ENCODE measurements at regions not wholly inside any gene's neighbourhood (a gene's known extent, or its start where the extent isn't known, plus 50 kb on each side); places are given as distances from the start of the nearest gene placed in this dataset.

- no CpG with 5 or more reads among the region's 2 CpGs for WGBS (ENCODE audit: insufficient coverage)
- H3K9me3 Mint-ChIP-seq: no peaks in the 10 kb centered on the region
- no peaks in the 10 kb centered on the region for H3K9me3 ChIP-seq
- H3K27me3 ChIP-seq (replicated peaks in 1 of 2; ENCODE audit: control insufficient read depth in 2 of 2, extremely low read depth in 1 of 2, insufficient read depth in 2 of 2, low read length in 1 of 2): no peaks in the 10 kb centered on the region
- DNase-seq (no peak), ATAC-seq (replicated peaks in 1 of 4) (no peak)
- no peaks in the 10 kb centered on the region for H3K4me1 ChIP-seq (ENCODE audit: control insufficient read depth in 1 of 2, extremely low read depth in 1 of 2, insufficient read depth in 2 of 2, low read length in 2 of 2)
- no peak overlapping the region for H3K27ac ChIP-seq (ENCODE audit: low read length)
- no peak overlapping the region for H3K27ac Mint-ChIP-seq
- H3K4me3 ChIP-seq (ENCODE audit: control insufficient read depth in 1 of 2, extremely low read depth in 1 of 2, low read length in 1 of 2): no peak overlapping the region
- peaks cover 6 to 16% of the 10 kb centered on the region in 2 donors for H3K27me3 Mint-ChIP-seq
- CTCF ChIA-PET: no interaction called here
- H3K4me3 Mint-ChIP-seq: no peak overlapping the region
- no peaks in the 10 kb centered on the region for H3K4me1 Mint-ChIP-seq
- POLR2A ChIA-PET: no interaction called here
- no peaks in the 10 kb centered on the region for H3K36me3 Mint-ChIP-seq
- H3K36me3 ChIP-seq (ENCODE audit: control insufficient read depth in 2 of 2, extremely low read depth in 1 of 2, insufficient read depth in 1 of 2, low read length in 1 of 2): no peaks in the 10 kb centered on the region
Observed at GRCh38 chr5:58117542-58117941, 342.3 kb downstream of the PLK2 start.

DNA sequence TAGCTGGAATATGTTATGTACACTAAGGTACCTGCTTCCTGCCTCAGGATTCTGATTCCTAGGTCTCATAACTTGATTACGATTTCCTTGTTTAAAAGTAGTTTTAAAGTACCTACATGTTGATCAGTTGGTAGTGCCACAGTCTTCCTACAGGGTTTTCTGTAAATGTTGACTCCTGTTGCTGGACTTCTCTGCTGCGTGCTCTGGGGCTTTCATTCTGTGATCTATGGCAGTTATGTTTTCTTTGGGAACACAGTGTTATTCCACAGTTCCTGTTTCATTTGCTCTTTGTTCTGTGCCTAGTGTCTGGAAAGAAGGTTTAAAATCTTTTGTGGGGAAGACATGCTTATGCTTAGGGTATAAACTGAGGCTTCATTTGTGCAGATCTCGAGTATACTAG is 343.5 kb downstream of the PLK2 start:
- no peak overlapping the region for H3K27ac Mint-ChIP-seq
- 50% methylated on average over 1 of the region's 3 CpGs for WGBS (ENCODE audit: insufficient coverage)
- no peaks in the 10 kb centered on the region for H3K4me1 Mint-ChIP-seq
- H3K4me3 Mint-ChIP-seq: no peak overlapping the region
- H3K36me3 Mint-ChIP-seq: no peaks in the 10 kb centered on the region
- H3K36me3 ChIP-seq (ENCODE audit: control insufficient read depth in 2 of 2, extremely low read depth in 1 of 2, insufficient read depth in 1 of 2, low read length in 1 of 2): no peaks in the 10 kb centered on the region
- POLR2A ChIA-PET: no interaction called here
- no peaks in the 10 kb centered on the region for H3K9me3 ChIP-seq
- no peaks in the 10 kb centered on the region for H3K9me3 Mint-ChIP-seq
- no peak for ATAC-seq (replicated peaks in 1 of 4)
- peaks cover 6 to 16% of the 10 kb centered on the region in 2 donors for H3K27me3 Mint-ChIP-seq
- H3K27me3 ChIP-seq (replicated peaks in 1 of 2; ENCODE audit: control insufficient read depth in 2 of 2, extremely low read depth in 1 of 2, insufficient read depth in 2 of 2, low read length in 1 of 2): no peaks in the 10 kb centered on the region
- H3K4me3 ChIP-seq (ENCODE audit: control insufficient read depth in 1 of 2, extremely low read depth in 1 of 2, low read length in 1 of 2): no peak overlapping the region
- CTCF ChIA-PET: no interaction called here
- no peaks in the 10 kb centered on the region for H3K4me1 ChIP-seq (ENCODE audit: control insufficient read depth in 1 of 2, extremely low read depth in 1 of 2, insufficient read depth in 2 of 2, low read length in 2 of 2)
- H3K27ac ChIP-seq (ENCODE audit: low read length): no peak overlapping the region
- DNase-seq: no peak

DNA sequence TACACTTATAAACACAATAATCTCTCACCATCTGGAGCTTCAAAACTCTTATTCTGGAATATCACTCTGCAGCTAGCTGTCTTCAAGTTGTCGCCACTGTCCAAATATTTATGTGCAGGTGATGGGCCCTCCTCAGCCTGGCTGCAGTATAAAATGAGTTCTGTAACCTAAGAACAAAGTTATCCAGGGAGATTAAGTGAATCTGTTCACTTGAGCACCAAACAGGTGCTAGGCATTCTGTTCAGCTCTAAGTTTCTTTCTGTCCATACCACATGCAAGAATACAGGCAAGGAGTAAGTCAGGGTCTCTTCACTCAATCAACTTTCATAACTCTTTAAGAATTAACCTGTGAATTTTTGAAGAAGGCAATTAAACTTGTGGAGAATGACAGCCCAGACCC is 344.1 kb downstream of the PLK2 start:
- Histone ChIP-seq H3K9me3 (no peaks in the 10 kb centered on the region), H3K27me3 (replicated peaks in 1 of 2; ENCODE audit: control insufficient read depth in 2 of 2, extremely low read depth in 1 of 2, insufficient read depth in 2 of 2, low read length in 1 of 2) (no peaks in the 10 kb centered on the region), H3K4me3 (ENCODE audit: control insufficient read depth in 1 of 2, extremely low read depth in 1 of 2, low read length in 1 of 2) (no peak overlapping the region), H3K27ac (ENCODE audit: low read length) (no peak overlapping the region), H3K36me3 (ENCODE audit: control insufficient read depth in 2 of 2, extremely low read depth in 1 of 2, insufficient read depth in 1 of 2, low read length in 1 of 2) (no peaks in the 10 kb centered on the region), H3K4me1 (ENCODE audit: control insufficient read depth in 1 of 2, extremely low read depth in 1 of 2, insufficient read depth in 2 of 2, low read length in 2 of 2) (no peaks in the 10 kb centered on the region)
- H3K27ac Mint-ChIP-seq: no peak overlapping the region
- H3K4me3 Mint-ChIP-seq: no peak overlapping the region
- H3K27me3 Mint-ChIP-seq: peaks cover 6 to 16% of the 10 kb centered on the region in 2 donors
- POLR2A ChIA-PET: no interaction called here
- no peaks in the 10 kb centered on the region for H3K36me3 Mint-ChIP-seq
- no CpG with 5 or more reads among the region's 1 CpG for WGBS (ENCODE audit: insufficient coverage)
- DNase-seq (no peak), ATAC-seq (replicated peaks in 1 of 4) (no peak)
- H3K9me3 Mint-ChIP-seq: no peaks in the 10 kb centered on the region
- no peaks in the 10 kb centered on the region for H3K4me1 Mint-ChIP-seq
- CTCF ChIA-PET: no interaction called here

DNA sequence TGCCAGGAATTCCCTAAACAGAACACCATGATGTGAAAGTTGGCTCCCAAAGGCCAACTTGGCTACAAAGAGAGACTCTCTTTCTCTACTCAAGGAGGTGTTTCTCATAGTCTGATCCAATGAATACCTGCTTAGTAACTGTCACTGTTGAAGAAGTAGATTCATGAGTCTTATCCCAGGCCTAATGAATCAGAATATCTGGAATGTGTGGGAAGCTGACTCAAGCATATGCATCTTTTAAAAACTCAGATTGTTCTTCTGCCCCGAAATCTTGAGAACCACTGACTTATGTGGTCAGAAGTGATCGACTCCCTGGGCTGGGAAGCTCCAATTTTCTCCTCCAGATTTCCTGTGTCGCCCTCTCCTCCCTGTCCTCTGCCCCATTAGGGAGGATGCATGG is 345.6 kb downstream of the PLK2 start:
- H3K27me3 ChIP-seq (replicated peaks in 1 of 2; ENCODE audit: control insufficient read depth in 2 of 2, extremely low read depth in 1 of 2, insufficient read depth in 2 of 2, low read length in 1 of 2): no peaks in the 10 kb centered on the region
- Mint-ChIP-seq H3K4me3 (no peak overlapping the region), H3K27me3 (peaks cover 6 to 16% of the 10 kb centered on the region in 2 donors), H3K9me3 (no peaks in the 10 kb centered on the region), H3K36me3 (no peaks in the 10 kb centered on the region), H3K27ac (no peak overlapping the region), H3K4me1 (no peaks in the 10 kb centered on the region)
- no peaks in the 10 kb centered on the region for H3K36me3 ChIP-seq (ENCODE audit: control insufficient read depth in 2 of 2, extremely low read depth in 1 of 2, insufficient read depth in 1 of 2, low read length in 1 of 2)
- H3K4me3 ChIP-seq (ENCODE audit: control insufficient read depth in 1 of 2, extremely low read depth in 1 of 2, low read length in 1 of 2): no peak overlapping the region
- DNase-seq (no peak), ATAC-seq (replicated peaks in 1 of 4) (no peak)
- 33% methylated on average over 1 of the region's 3 CpGs for WGBS (ENCODE audit: insufficient coverage)
- no peaks in the 10 kb centered on the region for H3K9me3 ChIP-seq
- no peak overlapping the region for H3K27ac ChIP-seq (ENCODE audit: low read length)
- H3K4me1 ChIP-seq (ENCODE audit: control insufficient read depth in 1 of 2, extremely low read depth in 1 of 2, insufficient read depth in 2 of 2, low read length in 2 of 2): no peaks in the 10 kb centered on the region
- CTCF ChIA-PET: no interaction called here
- POLR2A ChIA-PET: no interaction called here

GRCh38 chr5:58113172-58113571 is 346.7 kb downstream of the PLK2 start:
- Mint-ChIP-seq H3K27ac (no peak overlapping the region), H3K9me3 (no peaks in the 10 kb centered on the region), H3K4me1 (no peaks in the 10 kb centered on the region), H3K4me3 (no peak overlapping the region), H3K27me3 (peaks cover 6 to 11% of the 10 kb centered on the region in 2 donors), H3K36me3 (no peaks in the 10 kb centered on the region)
- H3K4me1 ChIP-seq (ENCODE audit: control insufficient read depth in 1 of 2, extremely low read depth in 1 of 2, insufficient read depth in 2 of 2, low read length in 2 of 2): no peaks in the 10 kb centered on the region
- H3K4me3 ChIP-seq (ENCODE audit: control insufficient read depth in 1 of 2, extremely low read depth in 1 of 2, low read length in 1 of 2): no peak overlapping the region
- POLR2A ChIA-PET: no interaction called here
- H3K9me3 ChIP-seq: no peaks in the 10 kb centered on the region
- no peak overlapping the region for H3K27ac ChIP-seq (ENCODE audit: low read length)
- ATAC-seq (replicated peaks in 1 of 4) (no peak), DNase-seq (no peak)
- no peaks in the 10 kb centered on the region for H3K36me3 ChIP-seq (ENCODE audit: control insufficient read depth in 2 of 2, extremely low read depth in 1 of 2, insufficient read depth in 1 of 2, low read length in 1 of 2)
- WGBS (ENCODE audit: insufficient coverage): 73% methylated on average over 3 of the region's 9 CpGs
- CTCF ChIA-PET: no interaction called here
- no peaks in the 10 kb centered on the region for H3K27me3 ChIP-seq (replicated peaks in 1 of 2; ENCODE audit: control insufficient read depth in 2 of 2, extremely low read depth in 1 of 2, insufficient read depth in 2 of 2, low read length in 1 of 2)

- ATAC-seq (replicated peaks in 1 of 4) (no peak), DNase-seq (no peak)
- H3K36me3 Mint-ChIP-seq: no peaks in the 10 kb centered on the region
- no peak overlapping the region for H3K27ac Mint-ChIP-seq
- Histone ChIP-seq H3K4me1 (ENCODE audit: control insufficient read depth in 1 of 2, extremely low read depth in 1 of 2, insufficient read depth in 2 of 2, low read length in 2 of 2) (no peaks in the 10 kb centered on the region), H3K36me3 (ENCODE audit: control insufficient read depth in 2 of 2, extremely low read depth in 1 of 2, insufficient read depth in 1 of 2, low read length in 1 of 2) (no peaks in the 10 kb centered on the region), H3K4me3 (ENCODE audit: control insufficient read depth in 1 of 2, extremely low read depth in 1 of 2, low read length in 1 of 2) (no peak overlapping the region), H3K27me3 (replicated peaks in 1 of 2; ENCODE audit: control insufficient read depth in 2 of 2, extremely low read depth in 1 of 2, insufficient read depth in 2 of 2, low read length in 1 of 2) (no peaks in the 10 kb centered on the region), H3K27ac (ENCODE audit: low read length) (no peak overlapping the region), H3K9me3 (no peaks in the 10 kb centered on the region)
- WGBS (ENCODE audit: insufficient coverage): 43% methylated on average over 1 of the region's 1 CpG
- ChIA-PET CTCF (no interaction called here), POLR2A (no interaction called here)
- peaks cover 6 to 8% of the 10 kb centered on the region in 2 donors for H3K27me3 Mint-ChIP-seq
- no peaks in the 10 kb centered on the region for H3K4me1 Mint-ChIP-seq
- H3K9me3 Mint-ChIP-seq: no peaks in the 10 kb centered on the region
- H3K4me3 Mint-ChIP-seq: no peak overlapping the region
Observed at GRCh38 chr5:58108511-58108910, 351.4 kb downstream of the PLK2 start.

- no peak for ATAC-seq (replicated peaks in 1 of 4)
- no peak for DNase-seq
- no CpG with 5 or more reads among the region's 2 CpGs for WGBS (ENCODE audit: insufficient coverage)
- Mint-ChIP-seq H3K4me3 (no peak overlapping the region), H3K4me1 (no peaks in the 10 kb centered on the region), H3K27ac (no peak overlapping the region), H3K36me3 (no peaks in the 10 kb centered on the region), H3K27me3 (peaks cover 6 to 8% of the 10 kb centered on the region in 2 donors), H3K9me3 (no peaks in the 10 kb centered on the region)
- POLR2A ChIA-PET: no interaction called here
- Histone ChIP-seq H3K9me3 (no peaks in the 10 kb centered on the region), H3K27ac (ENCODE audit: low read length) (no peak overlapping the region), H3K27me3 (replicated peaks in 1 of 2; ENCODE audit: control insufficient read depth in 2 of 2, extremely low read depth in 1 of 2, insufficient read depth in 2 of 2, low read length in 1 of 2) (no peaks in the 10 kb centered on the region), H3K4me3 (ENCODE audit: control insufficient read depth in 1 of 2, extremely low read depth in 1 of 2, low read length in 1 of 2) (no peak overlapping the region), H3K36me3 (ENCODE audit: control insufficient read depth in 2 of 2, extremely low read depth in 1 of 2, insufficient read depth in 1 of 2, low read length in 1 of 2) (no peaks in the 10 kb centered on the region), H3K4me1 (ENCODE audit: control insufficient read depth in 1 of 2, extremely low read depth in 1 of 2, insufficient read depth in 2 of 2, low read length in 2 of 2) (no peaks in the 10 kb centered on the region)
- CTCF ChIA-PET: no interaction called here
Observed at GRCh38 chr5:58107704-58108103, 352.2 kb downstream of the PLK2 start.
